MCF 10A (cell line): ENCODE measurements at regions not wholly inside any gene's neighbourhood (a gene's known extent, or its start where the extent isn't known, plus 50 kb on each side); places are given as distances from the start of the nearest gene placed in this dataset.

Source experiments
- BruUV-seq: library from RNA; stranded (reverse); fragments of 400-500 nt; replicated peaks from 2 replicates; lab custom pipeline; 2021; lab: Mats Ljungman, UMichigan
- CTCF ChIA-PET: fragments of 300-600 bp; sonication (Branson Sonifier 250); formaldehyde crosslinking; extraction: SDS; loops from one replicate; lab custom pipeline; 2021; ENCODE audit warnings: antibody characterized with exemption, inconsistent platforms; lab: Yijun Ruan, JAX
- POLR2A ChIA-PET: fragments of 300-600, 350-650 bp; sonication (Branson Sonifier 250); formaldehyde crosslinking; extraction: SDS; loops from one replicate; lab custom pipeline; 2020; ENCODE audit warnings: antibody characterized with exemption, inconsistent platforms; lab: Yijun Ruan, JAX
- DNase-seq: peaks from one replicate; pipeline ENCODE4 v3.0.0-alpha.2; 2018; ENCODE audit not compliant: unreplicated experiment
- H3K27ac Mint-ChIP-seq: one replicate; pipeline ENCODE4 v1.8.0; 2022; ENCODE audit warnings: mild to moderate bottlenecking, low read depth, mixed read lengths; ENCODE audit not compliant: unreplicated experiment
- H3K27me3 Mint-ChIP-seq: one replicate; pipeline ENCODE4 v1.8.0; 2022; ENCODE audit warnings: mixed read lengths; ENCODE audit not compliant: insufficient read depth, unreplicated experiment
- H3K36me3 Mint-ChIP-seq: one replicate; pipeline ENCODE4 v1.8.0; 2022; ENCODE audit warnings: mild to moderate bottlenecking, moderate library complexity, mixed read lengths; ENCODE audit not compliant: insufficient read depth, unreplicated experiment
- H3K4me1 Mint-ChIP-seq: one replicate; pipeline ENCODE4 v1.8.0; 2022; ENCODE audit warnings: mixed read lengths; ENCODE audit not compliant: insufficient read depth, unreplicated experiment
- H3K4me3 Mint-ChIP-seq: one replicate; pipeline ENCODE4 v1.8.0; 2022; ENCODE audit warnings: mild to moderate bottlenecking, moderate library complexity, mixed read lengths; ENCODE audit not compliant: unreplicated experiment
- H3K9me3 Mint-ChIP-seq: one replicate; pipeline ENCODE4 v1.8.0; 2022; ENCODE audit warnings: mixed read lengths; ENCODE audit not compliant: unreplicated experiment
- CTCF ChIP-seq: fragments of 200-600 bp; IDR thresholded peaks from one replicate; pipeline ENCODE4 v1.8.0; 2022; ENCODE audit warnings: antibody characterized with exemption, mild to moderate bottlenecking; ENCODE audit not compliant: unreplicated experiment
- intact Hi-C: fragments of 100-400 bp; cut with micrococcal nuclease; formaldehyde crosslinking; loops from 2 replicates; pipeline ENCODE4 v1.14.1; 2022

DNA sequence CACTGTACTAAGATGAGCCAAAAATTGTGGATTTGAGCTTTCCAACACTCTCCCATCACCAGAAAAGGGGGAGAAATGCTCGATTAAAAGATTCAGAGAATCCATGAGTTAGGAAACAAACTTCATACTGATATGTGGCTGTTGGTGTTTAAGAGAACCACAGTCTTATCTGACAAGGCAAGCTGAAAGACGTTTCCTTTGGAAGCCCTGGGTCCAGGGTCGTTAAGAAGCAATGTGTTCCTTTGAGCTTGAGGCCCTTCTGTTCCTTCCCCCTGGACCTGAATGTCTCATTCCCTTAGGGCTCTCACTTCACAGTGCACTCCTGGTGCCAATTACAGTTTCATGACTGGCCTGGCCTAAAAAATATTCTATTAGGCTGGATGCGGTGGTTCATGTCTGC is 524.8 kb upstream of the PPP2R3A start:
- no peak for TF ChIP-seq CTCF
- Mint-ChIP-seq H3K27ac (no peak overlapping the region), H3K4me1 (no peaks in the 10 kb centered on the region), H3K9me3 (peaks cover 15% of the 10 kb centered on the region), H3K4me3 (no peak overlapping the region), H3K36me3 (no peaks in the 10 kb centered on the region), H3K27me3 (no peaks in the 10 kb centered on the region)
- intact Hi-C loops, result no loop called here
- ChIA-PET CTCF (interaction anchor here (0.6 kb wide), 1 partner anchor 10 kb away, joined by 4 read pairs; no protein-coding TSS in a partner anchor), POLR2A (no interaction called here)
- BruUV-seq, result no TSS peak
- no peak for DNase-seq

DNA sequence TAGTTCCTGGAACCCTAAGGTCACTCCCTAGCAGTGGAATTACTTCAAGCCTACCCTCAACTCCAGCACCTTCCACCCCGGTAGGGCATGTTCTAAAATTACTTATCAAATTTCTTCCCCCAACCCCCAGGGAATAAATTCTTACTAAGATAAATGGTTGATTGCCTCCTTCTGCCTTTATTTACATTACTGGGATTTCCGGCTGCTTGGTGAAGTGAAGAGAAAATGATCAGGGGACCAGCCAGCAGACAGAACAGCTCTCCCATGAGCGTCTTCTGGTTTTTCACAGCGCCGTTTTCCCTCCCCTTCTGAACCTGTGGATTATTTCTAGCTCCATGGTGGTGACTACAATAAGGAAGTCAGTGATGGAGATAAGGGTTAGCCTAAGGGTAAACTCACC is 521.5 kb upstream of the PPP2R3A start:
- Mint-ChIP-seq H3K27me3 (no peaks in the 10 kb centered on the region), H3K4me1 (no peaks in the 10 kb centered on the region), H3K36me3 (no peaks in the 10 kb centered on the region), H3K27ac (no peak overlapping the region), H3K4me3 (no peak overlapping the region), H3K9me3 (peaks cover 14% of the 10 kb centered on the region)
- BruUV-seq, result no TSS peak
- TF ChIP-seq CTCF, result no peak
- CTCF ChIA-PET, result interaction anchor here (0.6 kb wide), 1 partner anchor 438 kb away, joined by 3 read pairs; no protein-coding TSS in a partner anchor
- DNase-seq, result no peak
- POLR2A ChIA-PET, result no interaction called here
- intact Hi-C loops, result no loop called here

DNA sequence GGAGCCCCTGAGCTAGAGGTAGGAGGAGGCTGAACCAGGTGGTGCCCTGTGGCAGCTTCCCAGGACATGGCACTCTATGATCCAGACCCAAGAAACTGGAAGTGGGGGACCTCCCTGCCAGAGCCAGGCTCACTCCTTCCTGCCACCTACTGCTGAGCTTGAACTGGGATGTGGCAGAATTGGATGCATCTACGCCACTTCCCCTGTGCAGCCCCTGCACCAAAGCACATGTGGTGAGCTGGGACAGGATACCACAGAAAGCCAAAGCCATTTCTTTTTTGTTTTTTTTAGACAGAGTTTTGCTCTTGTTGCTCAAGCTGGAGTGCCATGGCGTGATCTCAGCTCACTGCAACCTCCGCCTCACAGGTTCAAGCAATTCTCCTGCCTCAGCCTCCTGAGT is 518.0 kb upstream of the PPP2R3A start:
- peaks cover 15% of the 10 kb centered on the region for H3K9me3 Mint-ChIP-seq
- intact Hi-C loops, result no loop called here
- no peak for DNase-seq
- ChIA-PET POLR2A (no interaction called here), CTCF (interaction anchor here (0.8 kb wide), 1 partner anchor 26 kb away, joined by 5 read pairs; no protein-coding TSS in a partner anchor)
- no peaks in the 10 kb centered on the region for H3K36me3 Mint-ChIP-seq
- H3K4me1 Mint-ChIP-seq, result no peaks in the 10 kb centered on the region
- no peak overlapping the region for H3K27ac Mint-ChIP-seq
- no peak overlapping the region for H3K4me3 Mint-ChIP-seq
- no peak for TF ChIP-seq CTCF
- H3K27me3 Mint-ChIP-seq, result no peaks in the 10 kb centered on the region
- BruUV-seq, result no TSS peak

DNA sequence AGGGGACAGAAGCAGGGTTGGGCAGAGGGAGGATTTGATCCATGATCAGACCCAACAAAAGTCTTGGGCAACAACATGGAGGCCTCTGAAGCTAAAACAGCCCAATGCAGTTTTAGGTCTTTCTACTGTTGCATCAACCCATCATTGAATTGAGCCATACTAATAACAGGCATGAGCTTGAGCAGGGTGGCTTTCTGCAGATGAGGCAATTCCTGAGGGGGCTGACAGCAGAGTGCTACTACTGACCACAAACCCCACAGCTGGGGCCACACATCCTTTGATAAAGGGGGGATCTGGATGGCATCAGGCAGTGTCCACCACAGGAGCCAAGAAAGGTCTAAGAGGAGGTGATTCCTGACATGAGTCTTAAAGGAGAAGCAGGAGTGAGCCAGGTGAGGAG is 517.0 kb upstream of the PPP2R3A start:
- Mint-ChIP-seq H3K9me3 (peaks cover 15% of the 10 kb centered on the region), H3K4me1 (no peaks in the 10 kb centered on the region)
- POLR2A ChIA-PET, result no interaction called here

More for the DNA sequence above, 517.0 kb upstream of the PPP2R3A start:
- no TSS peak for BruUV-seq
- no peak for DNase-seq
- CTCF ChIA-PET, result interaction anchor here (0.6 to 1.7 kb wide), 4 partner anchors 30 to 874 kb away, joined by 3 to 4 read pairs (median 4); no protein-coding TSS in a partner anchor
- TF ChIP-seq CTCF, result no peak
- H3K27me3 Mint-ChIP-seq, result no peaks in the 10 kb centered on the region
- intact Hi-C loops, result no loop called here
- H3K27ac Mint-ChIP-seq, result no peak overlapping the region
- no peak overlapping the region for H3K4me3 Mint-ChIP-seq
- no peaks in the 10 kb centered on the region for H3K36me3 Mint-ChIP-seq
